HepG2 (cell line): ENCODE measurements at regions not wholly inside any gene's neighbourhood (a gene's known extent, or its start where the extent isn't known, plus 50 kb on each side); places are given as distances from the start of the nearest gene placed in this dataset.

Source experiments
- ATAC-seq: fragments of 200-7000 bp; cut with Tn5 transposase; 3 replicates; pipeline ENCODE4 v1.9.1; 2020; ENCODE audit warnings: mild to moderate bottlenecking, moderate library complexity
- BruUV-seq: library from RNA; stranded (reverse); fragments of 400-500 nt; replicated peaks from 2 replicates; lab custom pipeline; 2021; lab: Mats Ljungman, UMichigan
- CTCF ChIA-PET: fragments of 300-600 bp; formaldehyde crosslinking; extraction: SDS; loops from one replicate; lab custom pipeline; 2021; ENCODE audit warnings: low total read pairs, inconsistent platforms, low intra/inter-chr PET ratio; lab: Yijun Ruan, JAX
- POLR2A ChIA-PET: fragments of 350-600 bp; sonication (Branson Sonifier 250); formaldehyde crosslinking; loops from one replicate; lab custom pipeline; 2020; ENCODE audit warnings: antibody characterized with exemption, inconsistent platforms; lab: Yijun Ruan, JAX
- DNase-seq: peaks from one replicate; pipeline ENCODE4 v3.0.0-alpha.2; 2015; ENCODE audit warnings: low spot score
- FAIRE-seq: peaks from 3 replicates; lab custom pipeline; 2011; peaks lifted over from hg19 to GRCh38; lab: Jason Lieb, UNC
- H2AFZ ChIP-seq: one replicate; pipeline ENCODE4 v1.6.1; 2011; ENCODE audit warnings: low read length, inconsistent platforms
- H3K27ac ChIP-seq: fragments of 300-600 bp; 3 replicates; pipeline ENCODE4 v1.8.0; 2011; ENCODE audit warnings: mixed run types, mild to moderate bottlenecking, mixed read lengths, low read length, inconsistent platforms; ENCODE audit not compliant: insufficient read depth; ENCODE audit errors: extremely low read length
- H3K27me3 ChIP-seq, 2 experiments: fragments of 200-600 bp in 1 of 2; 2 replicates in 1 of 2; 3 replicates in 1 of 2; pipeline versions ENCODE4 v1.6.0 to v1.8.0; 2011; ENCODE audit warnings: low read length in 2 of 2, mild to moderate bottlenecking in 2 of 2, moderate library complexity in 2 of 2, inconsistent platforms in 1 of 2; ENCODE audit not compliant: insufficient read depth in 2 of 2, control insufficient read depth in 1 of 2
- H3K36me3 ChIP-seq, 2 experiments: fragments of 200-600 bp in 1 of 2; replicated peaks in 1 of 2; 2 replicates in 1 of 2; 3 replicates in 1 of 2; pipeline versions ENCODE4 v1.5.1 to v1.8.0; 2011; ENCODE audit warnings: low read length in 2 of 2, inconsistent platforms in 1 of 2; ENCODE audit not compliant: insufficient read depth in 2 of 2, control insufficient read depth in 1 of 2
- H3K4me1 ChIP-seq: 2 replicates; pipeline ENCODE4 v1.5.1; 2012; ENCODE audit warnings: low read length, inconsistent platforms; ENCODE audit not compliant: insufficient read depth
- H3K4me2 ChIP-seq: 2 replicates; pipeline ENCODE4 v1.6.0; 2011; ENCODE audit warnings: low read depth, low read length, inconsistent platforms
- H3K4me3 ChIP-seq, 3 experiments: fragments of 200-600 bp in 1 of 3; sonication (generic), shearing (Covaris generic) in 1 of 3; replicated peaks in 1 of 3; 2 replicates each; pipeline ENCODE4 v1.5.1; 2011 to 2016; ENCODE audit warnings: low read length in 3 of 3, inconsistent platforms in 2 of 3, low read depth in 2 of 3, mild to moderate bottlenecking in 2 of 3, control low read depth in 1 of 3, mixed read lengths in 1 of 3; ENCODE audit not compliant: insufficient read depth in 1 of 3
- H3K79me2 ChIP-seq: one replicate; pipeline ENCODE4 v1.6.1; 2011; ENCODE audit warnings: low read length, inconsistent platforms; ENCODE audit not compliant: insufficient read depth
- H3K9ac ChIP-seq: 2 replicates; pipeline ENCODE4 v1.6.0; 2011; ENCODE audit warnings: mild to moderate bottlenecking, low read depth, low read length, inconsistent platforms; ENCODE audit not compliant: insufficient read depth
- H3K9me3 ChIP-seq: 2 replicates; pipeline ENCODE4 v1.5.1; 2012; ENCODE audit warnings: mild to moderate bottlenecking, low read length
- H4K20me1 ChIP-seq: 2 replicates; pipeline ENCODE4 v1.6.0; 2011; ENCODE audit warnings: inconsistent platforms, mild to moderate bottlenecking, low read length, moderate library complexity; ENCODE audit not compliant: insufficient read depth
- CCAR2 ChIP-seq: fragments of 200-400 bp; formaldehyde crosslinking; optimal IDR thresholded peaks from 2 replicates; pipeline ENCODE3; 2018; ENCODE audit warnings: low read depth, mild to moderate bottlenecking, low read length, moderate library complexity
- EED ChIP-seq: sonication (generic); formaldehyde crosslinking; IDR thresholded peaks from 2 replicates; pipeline ENCODE4 v1.5.0; 2020; ENCODE audit warnings: mild to moderate bottlenecking, missing genetic modification reagents
- FIP1L1 ChIP-seq: fragments of 200-400 bp; formaldehyde crosslinking; IDR thresholded peaks from 2 replicates; pipeline ENCODE4 v1.6.1; 2018; ENCODE audit warnings: low read depth, mild to moderate bottlenecking, low read length, moderate library complexity, borderline replicate concordance; ENCODE audit not compliant: insufficient read depth
- FOXJ3 ChIP-seq: sonication (generic); formaldehyde crosslinking; IDR thresholded peaks from 2 replicates; pipeline ENCODE4 v1.4.0; 2020; ENCODE audit warnings: missing genetic modification reagents, mild to moderate bottlenecking, borderline replicate concordance
- HOXA5 ChIP-seq: sonication (generic); formaldehyde crosslinking; IDR thresholded peaks from 2 replicates; pipeline ENCODE4 v1.4.0; 2020; ENCODE audit warnings: missing genetic modification reagents
- KLF15 ChIP-seq: sonication (generic); formaldehyde crosslinking; IDR thresholded peaks from 2 replicates; pipeline ENCODE4 v1.8.1; 2023; ENCODE audit warnings: borderline replicate concordance, mild to moderate bottlenecking, inconsistent platforms, missing genetic modification reagents, mixed read lengths
- KLF6 ChIP-seq: IDR thresholded peaks from 2 replicates; pipeline ENCODE4 v1.8.0; 2016; ENCODE audit warnings: missing biosample characterization, missing genetic modification reagents
- MAFG ChIP-seq: sonication (generic); formaldehyde crosslinking; IDR thresholded peaks from 2 replicates; pipeline ENCODE4 v1.5.1; 2020; ENCODE audit warnings: mild to moderate bottlenecking, missing genetic modification reagents
- PRPF4 ChIP-seq: fragments of 200-400 bp; formaldehyde crosslinking; IDR thresholded peaks from 2 replicates; pipeline ENCODE4 v1.6.1; 2016; ENCODE audit warnings: low read length, low read depth; ENCODE audit not compliant: poor library complexity, severe bottlenecking
- SOX6 ChIP-seq, 2 experiments: fragments of 450-650 bp in 1 of 2; sonication (generic) in 1 of 2; formaldehyde crosslinking in 1 of 2; IDR thresholded peaks; 2 replicates each; pipeline versions ENCODE4 v1.4.0 to v1.6.1; 2017 to 2020; ENCODE audit warnings: antibody characterized with exemption in 1 of 2, mild to moderate bottlenecking in 1 of 2, missing genetic modification reagents in 1 of 2
- TCF7L2 ChIP-seq: IDR thresholded peaks from 2 replicates; pipeline ENCODE4 v1.6.1; 2011; ENCODE audit warnings: mild to moderate bottlenecking, low read depth, low read length, moderate library complexity
- TRIM24 ChIP-seq: sonication (generic); formaldehyde crosslinking; IDR thresholded peaks from 2 replicates; pipeline ENCODE4 v1.8.0; 2022; ENCODE audit warnings: mild to moderate bottlenecking, missing genetic modification reagents
- YEATS4 ChIP-seq: sonication (generic); formaldehyde crosslinking; IDR thresholded peaks from 2 replicates; pipeline ENCODE4 v1.4.0; 2020; ENCODE audit warnings: missing genetic modification reagents, borderline replicate concordance
- ZBTB3 ChIP-seq: sonication (generic); formaldehyde crosslinking; IDR thresholded peaks from 2 replicates; pipeline ENCODE4 v1.4.0; 2020; ENCODE audit warnings: low read depth, mild to moderate bottlenecking, moderate library complexity, missing genetic modification reagents, borderline replicate concordance
- ZNF138 ChIP-seq: sonication (generic); formaldehyde crosslinking; IDR thresholded peaks from 2 replicates; pipeline ENCODE4 v1.5.0; 2020; ENCODE audit warnings: mild to moderate bottlenecking, low read depth, missing genetic modification reagents
- ZNF329 ChIP-seq: sonication (generic); formaldehyde crosslinking; IDR thresholded peaks from 2 replicates; pipeline ENCODE4 v1.9.0; 2021; ENCODE audit warnings: low read depth, mild to moderate bottlenecking, missing genetic modification reagents
- WGBS: methylation state at CpG from one replicate; pipeline ENCODE4 v1.1.6; 2017; ENCODE audit warnings: low lambda C conversion rate; 5-methylcytosine and 5-hydroxymethylcytosine counted together
- in situ Hi-C: cut with HindIII; loops from 2 replicates; pipeline ENCODE4 v1.10.0; 2017; ENCODE audit warnings: low pct_unique_long_range_greater_than_20kb; ENCODE audit not compliant: extremely low pct_ligation_motif_present
- intact Hi-C: fragments of 100-400 bp; cut with micrococcal nuclease; formaldehyde crosslinking; loops from one replicate; pipeline ENCODE4 v1.10.0; 2022; ENCODE audit not compliant: unreplicated experiment
- TF ChIP-seq, protein P1 (sequence below): IDR thresholded peaks from 2 replicates; pipeline ENCODE4 v1.6.1; 2016; ENCODE audit warnings: low read depth, borderline replicate concordance
- TF ChIP-seq, protein P2 (sequence below): sonication (generic); formaldehyde crosslinking; IDR thresholded peaks from 2 replicates; pipeline ENCODE4 v1.8.1; 2023; ENCODE audit warnings: missing genetic modification reagents, mild to moderate bottlenecking, borderline replicate concordance
- TF ChIP-seq, protein P3 (sequence below): sonication (generic); formaldehyde crosslinking; IDR thresholded peaks from 2 replicates; pipeline ENCODE4 v1.8.1; 2023; ENCODE audit warnings: mild to moderate bottlenecking, missing genetic modification reagents, borderline replicate concordance
- TF ChIP-seq, protein P4 (sequence below): sonication (generic); formaldehyde crosslinking; IDR thresholded peaks from 2 replicates; pipeline ENCODE4 v1.4.0; 2020; ENCODE audit warnings: missing genetic modification reagents, mild to moderate bottlenecking, borderline replicate concordance

DNA sequence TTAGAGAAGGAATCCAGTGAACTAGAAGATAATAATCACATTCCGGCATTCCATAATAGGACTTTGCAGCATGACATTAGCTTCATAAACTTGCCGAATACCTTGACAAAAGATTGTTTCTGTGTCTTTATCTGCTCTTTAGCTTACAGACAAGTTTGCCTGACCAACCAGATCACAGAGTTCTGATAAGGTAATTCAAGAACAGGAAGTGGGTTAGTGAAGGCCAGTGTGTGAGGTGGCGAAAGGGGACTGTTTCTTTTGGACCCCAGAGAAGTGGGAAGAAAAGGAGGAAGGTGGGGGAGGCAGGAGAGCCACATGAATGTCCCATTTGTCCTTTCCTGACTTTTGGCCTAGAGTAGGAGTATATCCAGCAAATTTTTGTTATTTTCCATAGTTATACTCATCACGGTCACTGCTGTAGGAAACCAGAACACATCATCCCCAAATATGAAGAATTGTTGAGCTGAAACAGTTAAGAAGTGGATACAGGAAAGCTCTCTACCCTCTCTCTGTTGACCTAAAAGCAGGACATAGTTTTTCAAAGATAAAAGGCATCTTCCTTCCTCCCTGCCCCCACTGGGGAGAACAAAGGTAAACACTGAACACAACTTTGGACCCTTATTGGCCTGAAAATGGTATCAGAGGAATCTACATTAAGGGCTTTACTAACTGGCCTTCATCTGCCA lies 72.4 kb upstream of the TNFAIP3 start:
- Histone ChIP-seq H3K4me1 (peaks cover 96% of the 10 kb centered on the region), H4K20me1 (no peaks in the 10 kb centered on the region), H3K36me3 (no peaks in the 10 kb centered on the region), H3K9ac (peak overlapping the region; percentile 72), H3K4me3 (peak overlapping the region; percentile 5 to 47 (median 5); a peak in 2 of 6 replicates), H3K4me2 (peak overlapping the region; percentile 74), H3K27me3 (no peaks in the 10 kb centered on the region), H3K79me2 (no peaks in the 10 kb centered on the region), H3K27ac (peak overlapping the region; percentile 98), H3K9me3 (no peaks in the 10 kb centered on the region), H2AFZ (no peak overlapping the region)
- FAIRE-seq (peak; percentile 71), DNase-seq (peak; percentile 99), ATAC-seq (peak; percentile 88)
- TSS peak; percentile 97 for BruUV-seq
- in situ Hi-C loops: no loop called here
- ChIA-PET CTCF (interaction anchor here (1.0 kb wide), 1 partner anchor 73 kb away, joined by 3 read pairs; the partner anchor contains the start of gene TNFAIP3), POLR2A (interaction anchor here (0.7 to 2.6 kb wide), 17 partner anchors 10 to 86 kb away, joined by 3 to 30 read pairs (median 6); partner anchors contain the start of gene TNFAIP3)
- intact Hi-C loops: loop anchor here (1.0 to 2.0 kb wide), 4 partner anchors 62 to 87 kb away; partner anchors contain the start of gene TNFAIP3
- 3% methylated on average over 4 of the region's 4 CpGs for WGBS
- TF ChIP-seq MAFG: no peak
- TF ChIP-seq, protein P1, sequence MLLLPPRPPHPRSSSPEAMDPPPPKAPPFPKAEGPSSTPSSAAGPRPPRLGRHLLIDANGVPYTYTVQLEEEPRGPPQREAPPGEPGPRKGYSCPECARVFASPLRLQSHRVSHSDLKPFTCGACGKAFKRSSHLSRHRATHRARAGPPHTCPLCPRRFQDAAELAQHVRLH: peak; percentile 91
- TF ChIP-seq FOXJ3 (CRISPR knock-in tag): peak; percentile 97
- TF ChIP-seq, protein P2, sequence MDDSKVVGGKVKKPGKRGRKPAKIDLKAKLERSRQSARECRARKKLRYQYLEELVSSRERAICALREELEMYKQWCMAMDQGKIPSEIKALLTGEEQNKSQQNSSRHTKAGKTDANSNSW (CRISPR knock-in tag): no peak
- TF ChIP-seq TRIM24 (CRISPR knock-in tag): peak; percentile 86
- TF ChIP-seq, protein P3, sequence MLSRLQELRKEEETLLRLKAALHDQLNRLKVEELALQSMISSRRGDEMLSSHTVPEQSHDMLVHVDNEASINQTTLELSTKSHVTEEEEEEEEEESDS (CRISPR knock-in tag): peak; percentile 94
- TF ChIP-seq SOX6 (IDR thresholded peaks at IDR 0.05): no peak
- peak; percentile 96 for TF ChIP-seq SOX6 (CRISPR knock-in tag; IDR thresholded peaks at IDR 0.05)
- no peak for TF ChIP-seq ZNF329 (CRISPR knock-in tag)
- no peak for TF ChIP-seq FIP1L1
- peak; percentile 88 for TF ChIP-seq ZBTB3 (CRISPR knock-in tag)
- TF ChIP-seq ZNF138: no peak
- TF ChIP-seq, protein P4, sequence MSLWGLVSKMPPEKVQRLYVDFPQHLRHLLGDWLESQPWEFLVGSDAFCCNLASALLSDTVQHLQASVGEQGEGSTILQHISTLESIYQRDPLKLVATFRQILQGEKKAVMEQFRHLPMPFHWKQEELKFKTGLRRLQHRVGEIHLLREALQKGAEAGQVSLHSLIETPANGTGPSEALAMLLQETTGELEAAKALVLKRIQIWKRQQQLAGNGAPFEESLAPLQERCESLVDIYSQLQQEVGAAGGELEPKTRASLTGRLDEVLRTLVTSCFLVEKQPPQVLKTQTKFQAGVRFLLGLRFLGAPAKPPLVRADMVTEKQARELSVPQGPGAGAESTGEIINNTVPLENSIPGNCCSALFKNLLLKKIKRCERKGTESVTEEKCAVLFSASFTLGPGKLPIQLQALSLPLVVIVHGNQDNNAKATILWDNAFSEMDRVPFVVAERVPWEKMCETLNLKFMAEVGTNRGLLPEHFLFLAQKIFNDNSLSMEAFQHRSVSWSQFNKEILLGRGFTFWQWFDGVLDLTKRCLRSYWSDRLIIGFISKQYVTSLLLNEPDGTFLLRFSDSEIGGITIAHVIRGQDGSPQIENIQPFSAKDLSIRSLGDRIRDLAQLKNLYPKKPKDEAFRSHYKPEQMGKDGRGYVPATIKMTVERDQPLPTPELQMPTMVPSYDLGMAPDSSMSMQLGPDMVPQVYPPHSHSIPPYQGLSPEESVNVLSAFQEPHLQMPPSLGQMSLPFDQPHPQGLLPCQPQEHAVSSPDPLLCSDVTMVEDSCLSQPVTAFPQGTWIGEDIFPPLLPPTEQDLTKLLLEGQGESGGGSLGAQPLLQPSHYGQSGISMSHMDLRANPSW (CRISPR knock-in tag): peak; percentile 95
- no peak for TF ChIP-seq CCAR2
- no peak for TF ChIP-seq EED (CRISPR knock-in tag)
- TF ChIP-seq PRPF4: no peak
- TF ChIP-seq KLF6 (CRISPR knock-in tag): no peak; the same call in 1 of the 2 replicates
- TF ChIP-seq HOXA5 (CRISPR knock-in tag): peak; percentile 76; the same call in 1 of the 2 replicates
- peak; percentile 93 for TF ChIP-seq TCF7L2
- TF ChIP-seq YEATS4: peak; percentile 79
- TF ChIP-seq KLF15 (CRISPR knock-in tag): no peak
